ENCODE measurements at regions not wholly inside any gene's neighbourhood (a gene's known extent, or its start where the extent isn't known, plus 50 kb on each side); places are given as distances from the start of the nearest gene placed in this dataset.

GRCh38 chr12:40156021-40156764 is 50.3 kb upstream of the SLC2A13 start:
- TF ChIP-seq POLR2A (IDR thresholded peaks at IDR 0.05; ENCODE audit: low read depth, low read length) (no peak), SPI1 (IDR thresholded peaks at IDR 0.05; ENCODE audit: low read depth, low read length) (no peak)
